IMR-90 (cell line): ENCODE measurements at regions not wholly inside any gene's neighbourhood (a gene's known extent, or its start where the extent isn't known, plus 50 kb on each side); places are given as distances from the start of the nearest gene placed in this dataset.

Source experiments
- ATAC-seq: fragments of 200-7000 bp; cut with Tn5 transposase; 2 replicates; pipeline ENCODE4 v1.9.1; 2020; ENCODE audit warnings: low read depth, mild to moderate bottlenecking, moderate library complexity
- BruUV-seq: library from RNA; stranded (reverse); fragments of 400-500 nt; replicated peaks from 2 replicates; lab custom pipeline; 2021; lab: Mats Ljungman, UMichigan
- CTCF ChIA-PET: fragments of 300-600 bp; formaldehyde crosslinking; extraction: SDS; loops from one replicate; lab custom pipeline; 2021; ENCODE audit warnings: antibody characterized with exemption; lab: Yijun Ruan, JAX
- POLR2A ChIA-PET: fragments of 300-600 bp; sonication (Branson Sonifier 250); formaldehyde crosslinking; loops from one replicate; lab custom pipeline; 2022; ENCODE audit warnings: antibody characterized with exemption; ENCODE audit not compliant: unreplicated experiment; lab: Charles Lee
- DNase-seq: peaks from one replicate; pipeline ENCODE4 v3.0.0; 2013
- H2AFZ ChIP-seq: replicated peaks from 2 replicates; pipeline ENCODE3; 2013; ENCODE audit warnings: low read length, mild to moderate bottlenecking; ENCODE audit not compliant: poor library complexity
- H2AK5ac ChIP-seq: 2 replicates; pipeline ENCODE4 v1.6.1; 2013; ENCODE audit warnings: low read depth, low read length, inconsistent platforms
- H2AK9ac ChIP-seq: replicated peaks from 2 replicates; pipeline ENCODE3; 2013; ENCODE audit warnings: mild to moderate bottlenecking, low read depth, low read length, moderate library complexity; ENCODE audit not compliant: poor library complexity
- H2BK120ac ChIP-seq: 2 replicates; pipeline ENCODE4 v1.6.1; 2013; ENCODE audit warnings: low read depth, low read length, inconsistent platforms
- H2BK15ac ChIP-seq: 3 replicates; pipeline ENCODE4 v1.6.1; 2013; ENCODE audit warnings: low read depth, low read length, inconsistent platforms
- H2BK20ac ChIP-seq: 2 replicates; pipeline ENCODE4 v1.6.1; 2013; ENCODE audit warnings: low read depth, mild to moderate bottlenecking, inconsistent platforms, low read length, moderate library complexity
- H2BK5ac ChIP-seq: 2 replicates; pipeline ENCODE4 v1.6.1; 2013; ENCODE audit warnings: mild to moderate bottlenecking, low read depth, low read length, inconsistent platforms; ENCODE audit not compliant: poor library complexity, severe bottlenecking
- H3K14ac ChIP-seq: replicated peaks from 2 replicates; pipeline ENCODE4 v1.6.1; 2013; ENCODE audit warnings: low read depth, low read length, inconsistent platforms
- H3K18ac ChIP-seq: 2 replicates; pipeline ENCODE4 v1.6.1; 2013; ENCODE audit warnings: low read depth, low read length, control low read depth
- H3K23ac ChIP-seq: 2 replicates; pipeline ENCODE4 v1.6.1; 2013; ENCODE audit warnings: low read depth, low read length, inconsistent platforms
- H3K27ac ChIP-seq: 2 replicates; pipeline ENCODE4 v1.5.1; 2013; ENCODE audit warnings: mild to moderate bottlenecking, control low read depth, low read length; ENCODE audit not compliant: insufficient read depth
- H3K27me3 ChIP-seq: 2 replicates; pipeline ENCODE4 v1.6.1; 2013; ENCODE audit warnings: low read length; ENCODE audit not compliant: control insufficient read depth, insufficient read depth
- H3K36me3 ChIP-seq: 2 replicates; pipeline ENCODE4 v1.6.1; 2013; ENCODE audit warnings: low read length, mixed read lengths; ENCODE audit not compliant: control insufficient read depth, insufficient read depth
- H3K4ac ChIP-seq: 2 replicates; pipeline ENCODE4 v1.6.1; 2013; ENCODE audit warnings: low read depth, low read length, inconsistent platforms
- H3K4me1 ChIP-seq: 2 replicates; pipeline ENCODE4 v1.6.1; 2013; ENCODE audit warnings: low read length, mixed read lengths; ENCODE audit not compliant: control insufficient read depth, insufficient read depth
- H3K4me2 ChIP-seq: 2 replicates; pipeline ENCODE4 v1.6.1; 2013; ENCODE audit warnings: low read depth, mild to moderate bottlenecking, control low read depth, low read length, moderate library complexity
- H3K4me3 ChIP-seq: 2 replicates; pipeline ENCODE4 v1.5.1; 2013; ENCODE audit warnings: low read depth, mild to moderate bottlenecking, control low read depth, low read length, moderate library complexity; ENCODE audit not compliant: insufficient read depth
- H3K56ac ChIP-seq: 2 replicates; pipeline ENCODE4 v1.6.1; 2013; ENCODE audit warnings: low read length, inconsistent platforms; ENCODE audit not compliant: insufficient read depth; ENCODE audit errors: extremely low read depth
- H3K79me1 ChIP-seq, 2 experiments: 2 replicates each; pipeline ENCODE4 v1.6.1; 2013; ENCODE audit warnings: low read length in 2 of 2, inconsistent platforms in 1 of 2, low read depth in 1 of 2
- H3K9ac ChIP-seq: 2 replicates; pipeline ENCODE4 v1.6.1; 2013; ENCODE audit warnings: low read depth, low read length, control low read depth
- H3K9me1 ChIP-seq: 2 replicates; pipeline ENCODE4 v1.6.1; 2013; ENCODE audit warnings: low read length, inconsistent platforms; ENCODE audit not compliant: insufficient read depth
- H3K9me3 ChIP-seq: 2 replicates; pipeline ENCODE4 v1.6.1; 2013; ENCODE audit warnings: low read length; ENCODE audit not compliant: control insufficient read depth, insufficient read depth
- H4K20me1 ChIP-seq: 2 replicates; pipeline ENCODE4 v1.6.1; 2013; ENCODE audit warnings: low read length, inconsistent platforms; ENCODE audit not compliant: insufficient read depth
- H4K5ac ChIP-seq: 2 replicates; pipeline ENCODE4 v1.6.1; 2013; ENCODE audit warnings: mild to moderate bottlenecking, low read depth, low read length, control low read depth
- H4K8ac ChIP-seq, 2 experiments: 2 replicates each; pipeline ENCODE4 v1.6.1; 2013; ENCODE audit warnings: low read depth in 2 of 2, low read length in 2 of 2, control low read depth in 1 of 2, inconsistent platforms in 1 of 2
- H4K91ac ChIP-seq: 2 replicates; pipeline ENCODE4 v1.6.1; 2013; ENCODE audit warnings: low read depth, low read length, inconsistent platforms; ENCODE audit not compliant: insufficient read depth
- BHLHE40 ChIP-seq: fragments of 150-350 bp; IDR thresholded peaks from 2 replicates; pipeline ENCODE4 v1.6.1; 2016; ENCODE audit warnings: mild to moderate bottlenecking, low read depth, low read length
- FOS ChIP-seq: fragments of 150-350 bp; IDR thresholded peaks from 2 replicates; pipeline ENCODE4 v1.6.1; 2016; ENCODE audit warnings: low read depth, low read length
- SMC3 ChIP-seq: fragments of 150-350 bp; IDR thresholded peaks from 2 replicates; pipeline ENCODE4 v1.6.1; 2016; ENCODE audit warnings: low read depth, mild to moderate bottlenecking, antibody characterized with exemption, low read length, moderate library complexity
- WGBS, 2 experiments: methylation state at CpG; one replicate each; pipeline versions ENCODE4 v1.1.5 to v1.1.7; 2013; ENCODE audit warnings: missing lambda C conversion rate in 2 of 2; ENCODE audit not compliant: insufficient read length in 1 of 2; ENCODE audit errors: extremely low coverage in 2 of 2; 5-methylcytosine and 5-hydroxymethylcytosine counted together
- dilution Hi-C: fragments of 300-500 bp; cut with HindIII; formaldehyde crosslinking; loops from one replicate; pipeline ENCODE4 v1.14.3; 2018; ENCODE audit warnings: low sequenced_read_pairs; ENCODE audit not compliant: unreplicated experiment
- in situ Hi-C: fragments of 300-500 bp; cut with MboI; formaldehyde crosslinking; loops from 3 replicates; pipeline ENCODE4 v1.14.3; 2019; ENCODE audit warnings: low sequenced_read_pairs, inconsistent platforms, mixed read lengths
- intact Hi-C: fragments of 100-400 bp; cut with micrococcal nuclease; formaldehyde crosslinking; loops from 2 replicates; pipeline ENCODE4 v1.10.0; 2022

DNA sequence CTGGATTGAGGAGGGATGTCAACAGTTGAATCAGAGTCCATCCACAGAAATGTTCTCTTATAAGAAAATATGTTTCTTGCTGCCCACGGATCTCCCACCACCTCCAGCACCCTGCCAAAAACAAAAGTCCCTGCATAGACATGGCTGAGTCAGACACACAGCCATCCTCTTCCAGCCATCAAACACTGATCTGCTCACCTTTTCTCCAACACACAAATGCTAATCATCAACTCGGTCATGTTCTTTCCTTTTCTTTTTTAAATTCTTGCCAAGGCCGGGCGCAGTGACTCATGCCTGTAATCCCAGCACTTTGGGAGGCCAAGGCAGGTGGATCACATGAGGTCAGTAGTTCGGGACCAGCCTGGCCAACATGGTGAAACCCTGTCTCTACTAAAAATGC, 110.7 kb upstream of the IL12A start:
- Histone ChIP-seq H4K91ac (no peak overlapping the region), H3K56ac (no peak overlapping the region), H2AK5ac (no peak overlapping the region), H2BK5ac (no peak overlapping the region), H3K27me3 (no peaks in the 10 kb centered on the region), H3K4ac (no peak overlapping the region), H3K4me3 (no peak overlapping the region), H3K36me3 (peaks cover 2% of the 10 kb centered on the region), H3K4me2 (no peak overlapping the region), H3K27ac (no peak overlapping the region), H2BK20ac (no peak overlapping the region), H2BK120ac (no peak overlapping the region), H3K9me1 (peaks cover 12% of the 10 kb centered on the region), H2BK15ac (no peak overlapping the region), H3K9me3 (no peaks in the 10 kb centered on the region), H3K79me1 (peaks cover 42 to 63% of the 10 kb centered on the region in 2 experiments), H4K5ac (no peak overlapping the region), H3K23ac (no peak overlapping the region), H2AK9ac (no peak overlapping the region), H4K20me1 (peaks cover 3% of the 10 kb centered on the region; the same call in 1 of the 2 replicates), H4K8ac (0 out of 4 replicates have a peak overlapping the region, but pooled peaks of 1 of the 2 experiments have one; percentile 0), H3K9ac (no peak overlapping the region), H3K14ac (no peak overlapping the region), H3K4me1 (peaks cover 17% of the 10 kb centered on the region), H2AFZ (no peak overlapping the region), H3K18ac (no peak overlapping the region)
- 61% methylated on average over 5 of the region's 5 CpGs; no CpG with 5 or more reads in 1 of the 2 experiments for WGBS, 2 experiments
- no TSS peak for BruUV-seq
- TF ChIP-seq FOS (peak; percentile 59), SMC3 (no peak), BHLHE40 (peak; percentile 56; the same call in 1 of the 2 replicates)
- intact Hi-C loops = no loop called here
- in situ Hi-C loops = loop anchor here (5.0 to 25.0 kb wide), 3 partner anchors 51 to 534 kb away; no protein-coding TSS in a partner anchor
- peak; percentile 82 for DNase-seq
- dilution Hi-C loops = no loop called here
- CTCF ChIA-PET = no interaction called here
- no peak for ATAC-seq
- POLR2A ChIA-PET = no interaction called here
